Keratinocyte (primary cell): ENCODE measurements at regions not wholly inside any gene's neighbourhood (a gene's known extent, or its start where the extent isn't known, plus 50 kb on each side); places are given as distances from the start of the nearest gene placed in this dataset.

ENCODE experiments used
- DNase-seq: peaks from one replicate; pipeline ENCODE4 v3.0.0-alpha.2; 2011; ENCODE audit warnings: low read depth, missing footprints, low spot score
- FAIRE-seq: peaks from 2 replicates; lab custom pipeline; 2011; peaks lifted over from hg19 to GRCh38; lab: Jason Lieb, UNC
- H2AFZ ChIP-seq: 2 replicates; pipeline ENCODE4 v1.6.0; 2012; ENCODE audit warnings: low read length, control low read depth, inconsistent platforms; ENCODE audit not compliant: control insufficient read depth
- H3K27ac ChIP-seq: 2 replicates; pipeline ENCODE4 v1.5.1; 2011; ENCODE audit warnings: low read length; ENCODE audit not compliant: control insufficient read depth, insufficient read depth
- H3K27me3 ChIP-seq: 3 replicates; pipeline ENCODE4 v1.6.0; 2011; ENCODE audit warnings: low read length; ENCODE audit not compliant: control insufficient read depth, insufficient read depth; ENCODE audit errors: extremely low read depth
- H3K36me3 ChIP-seq, 2 experiments: 2 replicates in 1 of 2; 3 replicates in 1 of 2; pipeline ENCODE4 v1.5.1; 2011; ENCODE audit warnings: low read length in 2 of 2, mild to moderate bottlenecking in 1 of 2; ENCODE audit not compliant: control insufficient read depth in 2 of 2, insufficient read depth in 2 of 2; ENCODE audit errors: extremely low read depth in 1 of 2
- H3K4me1 ChIP-seq: 3 replicates; pipeline ENCODE4 v1.5.1; 2011; ENCODE audit warnings: low read length; ENCODE audit not compliant: control insufficient read depth, insufficient read depth; ENCODE audit errors: extremely low read depth
- H3K4me2 ChIP-seq: 3 replicates; pipeline ENCODE4 v1.6.0; 2011; ENCODE audit warnings: low read depth, low read length; ENCODE audit not compliant: control insufficient read depth, insufficient read depth; ENCODE audit errors: extremely low read depth
- H3K4me3 ChIP-seq, 3 experiments: fragments of 200-600 bp in 1 of 3; sonication (generic) in 1 of 3; 2 replicates in 2 of 3; 3 replicates in 1 of 3; pipeline ENCODE4 v1.5.1; 2011 to 2016; ENCODE audit warnings: low read length in 3 of 3, mild to moderate bottlenecking in 3 of 3, control low read depth in 2 of 3, inconsistent platforms in 1 of 3, low read depth in 1 of 3, mixed read lengths in 1 of 3, mixed run types in 1 of 3, moderate library complexity in 1 of 3; ENCODE audit not compliant: control insufficient read depth in 2 of 3, insufficient read depth in 2 of 3; ENCODE audit errors: extremely low read depth in 1 of 3
- H3K79me2 ChIP-seq: 2 replicates; pipeline ENCODE4 v1.6.0; 2012; ENCODE audit warnings: low read length; ENCODE audit not compliant: control insufficient read depth, insufficient read depth
- H3K9ac ChIP-seq: 3 replicates; pipeline ENCODE4 v1.6.0; 2011; ENCODE audit warnings: low read length; ENCODE audit not compliant: control insufficient read depth, insufficient read depth; ENCODE audit errors: extremely low read depth
- H3K9me1 ChIP-seq: 3 replicates; pipeline ENCODE4 v1.6.0; 2011; ENCODE audit warnings: low read length; ENCODE audit not compliant: control insufficient read depth, insufficient read depth; ENCODE audit errors: extremely low read depth
- H3K9me3 ChIP-seq: 2 replicates; pipeline ENCODE4 v1.5.1; 2012; ENCODE audit warnings: low read depth, low read length; ENCODE audit not compliant: control insufficient read depth
- H4K20me1 ChIP-seq: 3 replicates; pipeline ENCODE4 v1.6.0; 2011; ENCODE audit warnings: low read length; ENCODE audit not compliant: control insufficient read depth, insufficient read depth; ENCODE audit errors: extremely low read depth
- EZH2 ChIP-seq: IDR thresholded peaks from one replicate; pipeline ENCODE4 v1.6.1; 2012; ENCODE audit warnings: inconsistent platforms, mild to moderate bottlenecking, low read length, moderate library complexity
- dilution Hi-C: fragments of 300-500 bp; cut with MboI; formaldehyde crosslinking; loops from one replicate; pipeline ENCODE4 v1.7.0; 2020; ENCODE audit warnings: low sequenced_read_pairs; ENCODE audit not compliant: extremely low pct_ligation_motif_present
- TF ChIP-seq, protein P1 (sequence below), 3 experiments: IDR thresholded peaks in 1 of 3; conservative IDR thresholded peaks in 1 of 3; optimal IDR thresholded peaks in 1 of 3; 2 replicates in 2 of 3; 3 replicates in 1 of 3; pipeline versions ENCODE3 to v1.5.1; 2011; ENCODE audit warnings: low read length in 3 of 3, mild to moderate bottlenecking in 3 of 3, moderate library complexity in 2 of 3, control low read depth in 1 of 3, inconsistent platforms in 1 of 3; ENCODE audit not compliant: insufficient read depth in 2 of 3; ENCODE audit errors: extremely low read depth in 1 of 3

DNA sequence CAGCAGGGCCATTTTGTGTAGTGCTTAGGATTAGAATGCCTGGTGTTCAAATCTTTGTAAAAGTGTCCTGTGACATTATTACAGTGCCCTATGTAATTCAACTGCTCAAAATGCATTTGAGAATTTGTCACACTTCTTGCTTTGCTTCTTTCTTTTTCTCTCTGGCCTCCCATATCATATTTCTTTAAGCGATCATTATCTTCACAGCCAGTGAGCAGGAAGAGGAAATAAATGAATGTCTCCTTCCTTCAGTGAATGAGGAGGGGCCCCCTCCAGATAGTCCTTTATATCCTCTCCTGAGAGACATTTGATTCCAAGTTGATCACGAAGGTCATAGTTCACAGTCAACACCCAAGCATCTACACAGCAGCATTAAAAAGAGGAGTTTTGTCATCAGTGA, 425.1 kb upstream of the NPVF start:
- no peak for FAIRE-seq

DNA sequence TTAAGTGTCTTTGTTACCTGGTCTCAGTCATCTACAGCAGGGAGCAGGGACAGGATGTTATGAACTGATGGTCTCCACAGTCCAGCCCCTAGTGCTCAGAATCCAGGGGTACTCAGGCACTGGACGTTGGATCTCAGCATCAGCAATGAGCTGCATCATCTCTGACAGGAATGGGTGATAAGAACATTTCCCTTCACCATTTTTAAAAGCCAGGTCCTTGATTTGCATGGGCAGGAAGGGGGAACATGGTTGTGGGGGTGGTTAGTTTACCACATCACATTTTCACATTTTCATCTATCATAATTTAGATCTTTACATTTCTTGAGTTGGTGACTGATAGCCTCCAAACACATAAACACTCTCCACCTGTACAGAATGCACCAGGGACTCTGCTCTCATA, 427.8 kb upstream of the NPVF start:
- dilution Hi-C loops: no loop called here

More for the DNA sequence above, 425.1 kb upstream of the NPVF start:
- dilution Hi-C loops: no loop called here
- Histone ChIP-seq H3K27me3 (peaks cover 2% of the 10 kb centered on the region), H3K79me2 (no peaks in the 10 kb centered on the region), H3K4me3 (no peak overlapping the region), H3K9me1 (no peaks in the 10 kb centered on the region), H3K4me2 (no peak overlapping the region), H3K36me3 (no peaks in the 10 kb centered on the region), H3K9ac (no peak overlapping the region), H3K27ac (no peak overlapping the region), H2AFZ (no peak overlapping the region), H4K20me1 (no peaks in the 10 kb centered on the region), H3K4me1 (no peaks in the 10 kb centered on the region), H3K9me3 (no peaks in the 10 kb centered on the region)
- TF ChIP-seq, protein P1, sequence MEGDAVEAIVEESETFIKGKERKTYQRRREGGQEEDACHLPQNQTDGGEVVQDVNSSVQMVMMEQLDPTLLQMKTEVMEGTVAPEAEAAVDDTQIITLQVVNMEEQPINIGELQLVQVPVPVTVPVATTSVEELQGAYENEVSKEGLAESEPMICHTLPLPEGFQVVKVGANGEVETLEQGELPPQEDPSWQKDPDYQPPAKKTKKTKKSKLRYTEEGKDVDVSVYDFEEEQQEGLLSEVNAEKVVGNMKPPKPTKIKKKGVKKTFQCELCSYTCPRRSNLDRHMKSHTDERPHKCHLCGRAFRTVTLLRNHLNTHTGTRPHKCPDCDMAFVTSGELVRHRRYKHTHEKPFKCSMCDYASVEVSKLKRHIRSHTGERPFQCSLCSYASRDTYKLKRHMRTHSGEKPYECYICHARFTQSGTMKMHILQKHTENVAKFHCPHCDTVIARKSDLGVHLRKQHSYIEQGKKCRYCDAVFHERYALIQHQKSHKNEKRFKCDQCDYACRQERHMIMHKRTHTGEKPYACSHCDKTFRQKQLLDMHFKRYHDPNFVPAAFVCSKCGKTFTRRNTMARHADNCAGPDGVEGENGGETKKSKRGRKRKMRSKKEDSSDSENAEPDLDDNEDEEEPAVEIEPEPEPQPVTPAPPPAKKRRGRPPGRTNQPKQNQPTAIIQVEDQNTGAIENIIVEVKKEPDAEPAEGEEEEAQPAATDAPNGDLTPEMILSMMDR (optimal IDR thresholded peaks at IDR 0.05 in 1 of 3, IDR thresholded peaks at IDR 0.05 in 1 of 3, conservative IDR thresholded peaks at IDR 0.05 in 1 of 3; ENCODE audit: extremely low read depth in 1 of 3, insufficient read depth in 2 of 3, low read length in 3 of 3): no peak
- TF ChIP-seq EZH2: no peak
- no peak for DNase-seq

More for the DNA sequence above, 427.8 kb upstream of the NPVF start:
- Histone ChIP-seq H3K36me3 (no peaks in the 10 kb centered on the region), H3K27me3 (peaks cover 5% of the 10 kb centered on the region), H3K79me2 (no peaks in the 10 kb centered on the region), H3K9me1 (no peaks in the 10 kb centered on the region), H4K20me1 (no peaks in the 10 kb centered on the region), H3K9me3 (no peaks in the 10 kb centered on the region), H3K9ac (no peak overlapping the region), H3K4me2 (no peak overlapping the region), H3K4me1 (no peaks in the 10 kb centered on the region), H3K27ac (no peak overlapping the region), H3K4me3 (no peak overlapping the region), H2AFZ (no peak overlapping the region)
- TF ChIP-seq, protein P1 (optimal IDR thresholded peaks at IDR 0.05 in 1 of 3, IDR thresholded peaks at IDR 0.05 in 1 of 3, conservative IDR thresholded peaks at IDR 0.05 in 1 of 3; ENCODE audit: extremely low read depth in 1 of 3, insufficient read depth in 2 of 3, low read length in 3 of 3): no peak
- TF ChIP-seq EZH2: no peak
- no peak for DNase-seq
- no peak for FAIRE-seq
